GM12865 (cell line): ENCODE measurements at regions not wholly inside any gene's neighbourhood (a gene's known extent, or its start where the extent isn't known, plus 50 kb on each side); places are given as distances from the start of the nearest gene placed in this dataset.
A peak's percentile ranks its signal among the peaks of the same experiment; 100 is the strongest.

Experiments used
- DNase-seq: peaks from one replicate; pipeline ENCODE4 v3.0.0; 2010; ENCODE audit warnings: low read depth
- H3K4me3 ChIP-seq: 2 replicates; pipeline ENCODE4 v1.5.1; 2011; ENCODE audit warnings: mild to moderate bottlenecking, low read depth, low read length, control low read depth
- TF ChIP-seq, protein P1 (sequence below): IDR thresholded peaks from 2 replicates; pipeline ENCODE4 v1.5.1; 2011; ENCODE audit warnings: low read length, control low read depth, low read depth, inconsistent platforms; ENCODE audit not compliant: insufficient read depth; ENCODE audit errors: missing control alignments

DNA sequence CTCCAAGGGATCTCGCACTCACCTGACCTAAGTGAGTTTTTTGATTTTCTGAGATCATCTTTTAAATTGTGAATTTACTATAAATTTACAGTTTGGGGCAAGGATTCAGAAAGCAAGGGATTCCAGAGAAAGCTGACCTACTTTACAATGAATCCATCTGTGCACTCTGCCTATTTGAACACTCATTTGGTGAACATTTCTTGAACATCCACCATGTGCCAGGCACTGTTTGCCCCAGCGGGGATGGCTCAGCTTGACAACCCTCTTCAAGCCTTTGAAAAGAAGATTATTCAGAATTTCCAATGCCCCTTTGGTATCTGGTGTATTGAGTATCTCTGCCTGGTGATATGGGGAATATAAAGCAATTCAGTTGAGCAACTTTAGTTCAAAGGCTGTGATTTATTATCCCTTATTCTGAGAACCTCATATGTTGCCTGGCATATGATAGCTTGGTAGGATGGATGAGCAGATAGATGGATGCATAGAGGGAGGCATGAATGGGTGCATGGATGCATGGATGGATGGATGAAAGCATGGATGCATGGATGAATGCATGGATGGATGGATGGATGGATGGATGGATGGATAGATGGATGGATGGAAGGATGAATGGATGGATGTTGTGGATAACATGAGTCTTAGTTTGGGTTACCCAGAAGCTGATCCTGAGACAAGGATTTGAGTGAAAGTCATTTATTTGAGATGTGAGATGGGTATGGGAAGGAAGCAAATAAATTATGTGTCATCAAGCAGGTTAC, 149.7 kb upstream of the ZNF366 start:
- DNase-seq = no peak
- H3K4me3 ChIP-seq = no peak overlapping the region
- TF ChIP-seq, protein P1, sequence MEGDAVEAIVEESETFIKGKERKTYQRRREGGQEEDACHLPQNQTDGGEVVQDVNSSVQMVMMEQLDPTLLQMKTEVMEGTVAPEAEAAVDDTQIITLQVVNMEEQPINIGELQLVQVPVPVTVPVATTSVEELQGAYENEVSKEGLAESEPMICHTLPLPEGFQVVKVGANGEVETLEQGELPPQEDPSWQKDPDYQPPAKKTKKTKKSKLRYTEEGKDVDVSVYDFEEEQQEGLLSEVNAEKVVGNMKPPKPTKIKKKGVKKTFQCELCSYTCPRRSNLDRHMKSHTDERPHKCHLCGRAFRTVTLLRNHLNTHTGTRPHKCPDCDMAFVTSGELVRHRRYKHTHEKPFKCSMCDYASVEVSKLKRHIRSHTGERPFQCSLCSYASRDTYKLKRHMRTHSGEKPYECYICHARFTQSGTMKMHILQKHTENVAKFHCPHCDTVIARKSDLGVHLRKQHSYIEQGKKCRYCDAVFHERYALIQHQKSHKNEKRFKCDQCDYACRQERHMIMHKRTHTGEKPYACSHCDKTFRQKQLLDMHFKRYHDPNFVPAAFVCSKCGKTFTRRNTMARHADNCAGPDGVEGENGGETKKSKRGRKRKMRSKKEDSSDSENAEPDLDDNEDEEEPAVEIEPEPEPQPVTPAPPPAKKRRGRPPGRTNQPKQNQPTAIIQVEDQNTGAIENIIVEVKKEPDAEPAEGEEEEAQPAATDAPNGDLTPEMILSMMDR = no peak

DNA sequence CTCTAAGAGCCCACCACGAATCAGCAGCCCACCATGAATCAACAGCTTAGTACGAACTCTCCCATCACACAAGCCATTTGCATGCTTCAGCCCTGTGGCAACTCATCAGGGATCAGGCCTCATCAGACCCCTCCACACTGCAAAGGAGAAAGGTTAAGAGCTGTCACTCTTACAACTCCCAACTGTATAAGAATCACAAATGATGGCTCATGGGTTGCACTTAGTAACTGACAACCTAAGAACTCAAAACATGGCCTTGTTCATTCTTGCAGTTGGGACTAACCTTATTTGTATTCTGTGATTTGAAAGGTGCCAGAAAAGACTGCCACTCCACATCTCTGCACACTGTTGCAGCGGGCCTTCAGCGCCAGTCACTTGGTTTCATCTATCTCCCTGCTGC, 149.1 kb upstream of the ZNF366 start:
- no peak overlapping the region for H3K4me3 ChIP-seq
- TF ChIP-seq, protein P1 = no peak
- DNase-seq = no peak

DNA sequence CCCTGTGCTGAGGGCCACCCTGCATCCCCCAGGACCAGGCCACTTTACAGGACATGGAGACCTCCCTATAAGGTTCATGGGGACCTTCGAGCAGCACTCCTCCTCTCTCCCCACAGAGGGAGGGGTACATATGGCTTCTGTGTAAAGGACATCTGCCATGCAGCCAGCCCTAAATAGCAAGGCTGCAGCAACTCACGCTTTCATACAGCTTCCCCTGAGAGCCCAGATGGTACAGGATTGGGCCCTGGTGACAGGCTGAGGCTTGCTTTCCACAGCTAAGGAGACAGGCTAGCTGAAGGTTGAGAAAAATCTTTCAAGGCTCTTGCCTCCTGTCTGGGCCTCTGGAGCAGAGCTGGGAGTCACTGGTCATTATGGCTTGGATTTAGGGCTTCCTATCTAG, 147.0 kb upstream of the ZNF366 start:
- H3K4me3 ChIP-seq = no peak overlapping the region
- TF ChIP-seq, protein P1 = no peak
- DNase-seq = no peak

DNA sequence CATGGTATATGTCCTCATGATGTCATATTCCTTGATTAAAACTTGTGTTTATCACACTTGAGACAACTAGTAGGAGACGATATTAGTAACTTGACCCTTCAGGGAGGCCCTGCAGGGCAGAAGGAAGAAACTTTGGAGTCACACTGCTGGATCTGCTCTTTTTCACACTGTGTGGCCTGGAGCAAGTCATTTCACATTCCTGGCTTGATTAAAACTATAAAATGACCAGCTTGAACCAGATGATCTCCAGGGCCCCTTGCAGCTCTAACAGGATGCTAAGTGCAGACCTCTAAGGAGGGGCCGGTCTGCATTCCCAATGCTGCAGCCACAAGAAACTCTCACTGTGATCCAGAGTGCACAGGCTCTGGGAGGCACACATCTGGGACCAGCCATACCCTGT, 146.4 kb upstream of the ZNF366 start:
- TF ChIP-seq, protein P1 = no peak
- DNase-seq = no peak
- no peak overlapping the region for H3K4me3 ChIP-seq

DNA sequence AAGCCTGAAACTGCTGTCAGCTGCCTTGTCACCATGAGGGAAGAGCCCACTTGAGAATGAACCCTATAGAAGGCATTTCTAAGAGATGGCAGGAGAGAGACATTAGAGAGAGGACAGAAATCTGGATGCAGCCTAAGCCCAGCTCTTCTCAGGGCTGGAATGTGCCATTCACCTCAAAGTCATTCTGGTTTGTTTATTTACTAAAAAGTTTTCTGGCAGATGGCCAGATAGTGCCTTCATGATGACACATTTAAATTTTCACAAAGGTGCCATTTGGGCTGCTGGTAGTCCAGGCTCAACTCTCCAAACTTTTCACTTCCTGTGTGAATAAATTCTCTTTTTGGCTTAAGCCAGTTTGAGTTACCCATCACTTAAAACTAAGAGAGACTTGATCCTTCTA, 144.6 kb upstream of the ZNF366 start:
- no peak overlapping the region for H3K4me3 ChIP-seq
- TF ChIP-seq, protein P1 = no peak
- no peak for DNase-seq

DNA sequence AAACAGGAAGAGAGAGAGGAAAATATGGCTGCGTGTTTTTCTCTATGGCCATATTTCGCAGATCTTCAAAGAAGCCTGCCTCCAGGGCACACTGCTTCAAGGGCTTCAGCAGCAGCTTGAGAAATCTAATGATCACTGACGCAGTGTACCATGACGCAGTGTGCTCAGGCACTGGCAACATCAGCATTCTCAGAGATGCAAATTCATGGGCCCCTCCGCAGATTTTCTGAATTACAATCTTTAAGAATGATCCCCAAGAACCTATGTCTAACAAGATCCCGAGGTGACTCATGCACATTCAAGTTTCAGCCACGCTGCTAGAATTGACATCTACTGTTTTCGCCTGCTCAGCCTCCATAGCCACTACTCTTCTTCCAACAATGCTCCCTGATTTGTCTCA, 143.9 kb upstream of the ZNF366 start:
- TF ChIP-seq, protein P1 = no peak
- no peak for DNase-seq
- no peak overlapping the region for H3K4me3 ChIP-seq

DNA sequence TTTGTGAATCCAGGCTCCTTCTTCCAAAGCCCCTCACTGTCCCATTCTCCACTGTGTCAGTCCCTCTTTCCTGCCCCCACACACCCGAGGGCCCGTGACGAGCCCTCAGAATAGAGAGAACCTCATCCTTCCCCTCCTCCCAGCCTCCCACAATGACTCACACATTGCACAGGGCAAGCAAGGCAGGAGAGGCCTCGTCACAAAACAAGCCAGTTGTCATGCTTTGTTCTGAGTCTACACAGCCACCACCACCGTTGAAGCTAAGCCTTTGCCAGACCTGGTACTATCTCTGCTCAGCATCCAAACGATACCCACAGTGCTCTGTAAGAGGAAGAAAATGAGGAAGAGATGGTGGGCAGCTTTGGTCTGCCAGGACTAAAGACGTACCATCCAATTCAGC, 142.2 kb upstream of the ZNF366 start:
- H3K4me3 ChIP-seq = no peak overlapping the region
- TF ChIP-seq, protein P1 = no peak
- peak; percentile 12 for DNase-seq
